ENCODE measurements at regions not wholly inside any gene's neighbourhood (a gene's known extent, or its start where the extent isn't known, plus 50 kb on each side); places are given as distances from the start of the nearest gene placed in this dataset.

DNA sequence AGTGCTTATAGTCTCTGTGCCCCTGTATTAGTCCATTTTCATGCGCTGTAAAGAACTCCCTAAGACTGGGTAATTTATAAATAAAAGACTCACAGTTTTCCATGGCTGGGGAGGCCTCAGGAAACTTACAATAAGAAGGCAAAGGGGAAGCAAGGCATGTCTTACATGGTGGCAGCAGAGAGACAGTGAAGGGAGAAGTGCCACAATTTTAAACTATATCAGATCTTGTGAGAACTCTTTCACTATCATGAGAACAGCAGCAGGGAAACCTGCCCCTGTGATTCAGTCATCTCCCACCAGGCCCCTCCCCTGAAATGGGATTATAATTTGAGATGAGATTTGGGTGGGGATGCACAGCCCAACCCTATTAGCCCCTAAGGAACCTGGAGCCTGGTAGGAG is 243.2 kb downstream of the EDEM1 start:
- ATAC-seq, result no peak
- CTCF ChIA-PET, result interaction anchor here (0.6 kb wide), 1 partner anchor 104 kb away, joined by 3 read pairs; no protein-coding TSS in a partner anchor
- POLR2A ChIA-PET, result no interaction called here
- FAIRE-seq, result no peak
- Histone ChIP-seq H3K4me2 (no peak overlapping the region), H3K4me1 (no peaks in the 10 kb centered on the region), H3K9me3 (no peaks in the 10 kb centered on the region), H3K27ac (no peak overlapping the region), H3K4me3 (no peak overlapping the region)
- 58% methylated on average over 1 of the region's 1 CpG for WGBS (ENCODE audit: missing lambda C conversion rate)
- TF ChIP-seq RNF2 (IDR thresholded peaks at IDR 0.05; ENCODE audit: borderline replicate concordance, low read depth) (no peak), FOSB (CRISPR knock-in tag; IDR thresholded peaks at IDR 0.05) (no peak), NFE2L2 (conservative IDR thresholded peaks at IDR 0.05; ENCODE audit: low read length) (no peak), PHF8 (IDR thresholded peaks at IDR 0.05; ENCODE audit: borderline replicate concordance, low read depth) (no peak), KDM5A (IDR thresholded peaks at IDR 0.05) (no peak), NPAS2 (CRISPR knock-in tag; IDR thresholded peaks at IDR 0.05; ENCODE audit: borderline replicate concordance) (no peak), NR3C1 (IDR thresholded peaks at IDR 0.05) (no peak), RAD21 (conservative IDR thresholded peaks at IDR 0.05 in 1 of 2, IDR thresholded peaks at IDR 0.05 in 1 of 2) (no peak), SMC3 (IDR thresholded peaks at IDR 0.05) (no peak)
- TF ChIP-seq, protein P1, sequence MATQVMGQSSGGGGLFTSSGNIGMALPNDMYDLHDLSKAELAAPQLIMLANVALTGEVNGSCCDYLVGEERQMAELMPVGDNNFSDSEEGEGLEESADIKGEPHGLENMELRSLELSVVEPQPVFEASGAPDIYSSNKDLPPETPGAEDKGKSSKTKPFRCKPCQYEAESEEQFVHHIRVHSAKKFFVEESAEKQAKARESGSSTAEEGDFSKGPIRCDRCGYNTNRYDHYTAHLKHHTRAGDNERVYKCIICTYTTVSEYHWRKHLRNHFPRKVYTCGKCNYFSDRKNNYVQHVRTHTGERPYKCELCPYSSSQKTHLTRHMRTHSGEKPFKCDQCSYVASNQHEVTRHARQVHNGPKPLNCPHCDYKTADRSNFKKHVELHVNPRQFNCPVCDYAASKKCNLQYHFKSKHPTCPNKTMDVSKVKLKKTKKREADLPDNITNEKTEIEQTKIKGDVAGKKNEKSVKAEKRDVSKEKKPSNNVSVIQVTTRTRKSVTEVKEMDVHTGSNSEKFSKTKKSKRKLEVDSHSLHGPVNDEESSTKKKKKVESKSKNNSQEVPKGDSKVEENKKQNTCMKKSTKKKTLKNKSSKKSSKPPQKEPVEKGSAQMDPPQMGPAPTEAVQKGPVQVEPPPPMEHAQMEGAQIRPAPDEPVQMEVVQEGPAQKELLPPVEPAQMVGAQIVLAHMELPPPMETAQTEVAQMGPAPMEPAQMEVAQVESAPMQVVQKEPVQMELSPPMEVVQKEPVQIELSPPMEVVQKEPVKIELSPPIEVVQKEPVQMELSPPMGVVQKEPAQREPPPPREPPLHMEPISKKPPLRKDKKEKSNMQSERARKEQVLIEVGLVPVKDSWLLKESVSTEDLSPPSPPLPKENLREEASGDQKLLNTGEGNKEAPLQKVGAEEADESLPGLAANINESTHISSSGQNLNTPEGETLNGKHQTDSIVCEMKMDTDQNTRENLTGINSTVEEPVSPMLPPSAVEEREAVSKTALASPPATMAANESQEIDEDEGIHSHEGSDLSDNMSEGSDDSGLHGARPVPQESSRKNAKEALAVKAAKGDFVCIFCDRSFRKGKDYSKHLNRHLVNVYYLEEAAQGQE (IDR thresholded peaks at IDR 0.05), result no peak
- TF ChIP-seq, protein P2, sequence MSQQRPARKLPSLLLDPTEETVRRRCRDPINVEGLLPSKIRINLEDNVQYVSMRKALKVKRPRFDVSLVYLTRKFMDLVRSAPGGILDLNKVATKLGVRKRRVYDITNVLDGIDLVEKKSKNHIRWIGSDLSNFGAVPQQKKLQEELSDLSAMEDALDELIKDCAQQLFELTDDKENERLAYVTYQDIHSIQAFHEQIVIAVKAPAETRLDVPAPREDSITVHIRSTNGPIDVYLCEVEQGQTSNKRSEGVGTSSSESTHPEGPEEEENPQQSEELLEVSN (IDR thresholded peaks at IDR 0.05; ENCODE audit: borderline replicate concordance, low read depth), result no peak
- TF ChIP-seq, protein P3, sequence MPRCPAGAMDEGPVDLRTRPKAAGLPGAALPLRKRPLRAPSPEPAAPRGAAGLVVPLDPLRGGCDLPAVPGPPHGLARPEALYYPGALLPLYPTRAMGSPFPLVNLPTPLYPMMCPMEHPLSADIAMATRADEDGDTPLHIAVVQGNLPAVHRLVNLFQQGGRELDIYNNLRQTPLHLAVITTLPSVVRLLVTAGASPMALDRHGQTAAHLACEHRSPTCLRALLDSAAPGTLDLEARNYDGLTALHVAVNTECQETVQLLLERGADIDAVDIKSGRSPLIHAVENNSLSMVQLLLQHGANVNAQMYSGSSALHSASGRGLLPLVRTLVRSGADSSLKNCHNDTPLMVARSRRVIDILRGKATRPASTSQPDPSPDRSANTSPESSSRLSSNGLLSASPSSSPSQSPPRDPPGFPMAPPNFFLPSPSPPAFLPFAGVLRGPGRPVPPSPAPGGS (IDR thresholded peaks at IDR 0.05), result no peak
- no peak for DNase-seq (ENCODE audit: low read depth in 1 of 2, low spot score in 1 of 2)

DNA sequence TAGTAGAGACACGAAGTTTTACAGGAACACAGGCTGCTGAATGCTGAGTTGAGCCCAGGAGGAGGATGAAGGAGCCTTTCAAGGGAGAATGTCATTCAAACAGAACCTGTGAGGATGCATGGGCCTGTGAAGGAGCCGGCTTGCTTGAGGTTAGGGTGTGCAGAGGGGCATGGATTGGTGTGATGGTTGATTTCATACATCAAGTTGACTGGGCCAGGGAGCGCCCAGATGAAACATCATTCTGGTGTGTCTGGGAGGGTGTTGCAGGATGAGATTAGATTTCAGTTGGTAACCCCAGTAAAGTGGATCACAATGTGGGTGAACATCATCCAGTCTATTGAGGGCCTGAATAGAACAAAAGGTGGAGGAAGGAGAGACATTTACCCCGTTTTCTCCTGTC is 243.6 kb downstream of the EDEM1 start:
- Histone ChIP-seq H3K4me2 (no peak overlapping the region), H3K27ac (no peak overlapping the region), H3K9me3 (no peaks in the 10 kb centered on the region), H3K4me1 (no peaks in the 10 kb centered on the region), H3K4me3 (no peak overlapping the region)
- no peak for FAIRE-seq
- ChIA-PET CTCF (interaction anchor here (0.6 kb wide), 1 partner anchor 104 kb away, joined by 3 read pairs; no protein-coding TSS in a partner anchor), POLR2A (no interaction called here)
- no peak for ATAC-seq
- 36% methylated on average over 4 of the region's 4 CpGs for WGBS (ENCODE audit: missing lambda C conversion rate)
- TF ChIP-seq EHMT2 (IDR thresholded peaks at IDR 0.05; ENCODE audit: low read depth), result no peak
- no peak for TF ChIP-seq ESRRA (IDR thresholded peaks at IDR 0.05; ENCODE audit: borderline replicate concordance, low read length)
- TF ChIP-seq, protein P4, sequence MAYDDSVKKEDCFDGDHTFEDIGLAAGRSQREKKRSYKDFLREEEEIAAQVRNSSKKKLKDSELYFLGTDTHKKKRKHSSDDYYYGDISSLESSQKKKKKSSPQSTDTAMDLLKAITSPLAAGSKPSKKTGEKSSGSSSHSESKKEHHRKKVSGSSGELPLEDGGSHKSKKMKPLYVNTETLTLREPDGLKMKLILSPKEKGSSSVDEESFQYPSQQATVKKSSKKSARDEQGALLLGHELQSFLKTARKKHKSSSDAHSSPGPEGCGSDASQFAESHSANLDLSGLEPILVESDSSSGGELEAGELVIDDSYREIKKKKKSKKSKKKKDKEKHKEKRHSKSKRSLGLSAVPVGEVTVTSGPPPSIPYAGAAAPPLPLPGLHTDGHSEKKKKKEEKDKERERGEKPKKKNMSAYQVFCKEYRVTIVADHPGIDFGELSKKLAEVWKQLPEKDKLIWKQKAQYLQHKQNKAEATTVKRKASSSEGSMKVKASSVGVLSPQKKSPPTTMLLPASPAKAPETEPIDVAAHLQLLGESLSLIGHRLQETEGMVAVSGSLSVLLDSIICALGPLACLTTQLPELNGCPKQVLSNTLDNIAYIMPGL (CRISPR knock-in tag; IDR thresholded peaks at IDR 0.05; ENCODE audit: borderline replicate concordance), result no peak
- TF ChIP-seq TFCP2L1 (CRISPR knock-in tag; IDR thresholded peaks at IDR 0.05), result no peak
- TF ChIP-seq, protein P5, sequence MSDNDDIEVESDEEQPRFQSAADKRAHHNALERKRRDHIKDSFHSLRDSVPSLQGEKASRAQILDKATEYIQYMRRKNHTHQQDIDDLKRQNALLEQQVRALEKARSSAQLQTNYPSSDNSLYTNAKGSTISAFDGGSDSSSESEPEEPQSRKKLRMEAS (IDR thresholded peaks at IDR 0.05), result no peak
- TF ChIP-seq, protein P6, sequence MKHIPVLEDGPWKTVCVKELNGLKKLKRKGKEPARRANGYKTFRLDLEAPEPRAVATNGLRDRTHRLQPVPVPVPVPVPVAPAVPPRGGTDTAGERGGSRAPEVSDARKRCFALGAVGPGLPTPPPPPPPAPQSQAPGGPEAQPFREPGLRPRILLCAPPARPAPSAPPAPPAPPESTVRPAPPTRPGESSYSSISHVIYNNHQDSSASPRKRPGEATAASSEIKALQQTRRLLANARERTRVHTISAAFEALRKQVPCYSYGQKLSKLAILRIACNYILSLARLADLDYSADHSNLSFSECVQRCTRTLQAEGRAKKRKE (CRISPR knock-in tag; IDR thresholded peaks at IDR 0.05; ENCODE audit: low read depth), result no peak
- no peak for TF ChIP-seq ZSCAN20 (CRISPR knock-in tag; IDR thresholded peaks at IDR 0.05)
- no peak for TF ChIP-seq RAD21 (conservative IDR thresholded peaks at IDR 0.05 in 1 of 2, IDR thresholded peaks at IDR 0.05 in 1 of 2)
- TF ChIP-seq HDAC2 (IDR thresholded peaks at IDR 0.05), result no peak
- TF ChIP-seq SREBF2 (IDR thresholded peaks at IDR 0.05), result no peak
- DNase-seq (ENCODE audit: low read depth in 1 of 2, low spot score in 1 of 2), result no peak

Data from A549 (cell line).